PC-3 (cell line): ENCODE measurements at regions not wholly inside any gene's neighbourhood (a gene's known extent, or its start where the extent isn't known, plus 50 kb on each side); places are given as distances from the start of the nearest gene placed in this dataset.

Source experiments
- EZH2 ChIP-seq: fragments of 300-600 bp; sonication (generic); IDR thresholded peaks from one replicate; pipeline ENCODE4 v1.6.1; 2017; ENCODE audit warnings: antibody characterized with exemption, mild to moderate bottlenecking, low read length; ENCODE audit not compliant: unreplicated experiment
- EZH2phosphoT487 ChIP-seq: fragments of 300-600 bp; sonication (generic); IDR thresholded peaks from 2 replicates; pipeline ENCODE4 v1.6.1; 2018; ENCODE audit warnings: mild to moderate bottlenecking, antibody characterized with exemption, low read length, borderline replicate concordance
- TF ChIP-seq, protein P1 (sequence below): fragments of 300-600 bp; sonication (generic); conservative IDR thresholded peaks from 2 replicates; pipeline ENCODE4 v1.5.1; 2017; ENCODE audit warnings: antibody characterized with exemption, low read depth, mild to moderate bottlenecking, low read length

DNA sequence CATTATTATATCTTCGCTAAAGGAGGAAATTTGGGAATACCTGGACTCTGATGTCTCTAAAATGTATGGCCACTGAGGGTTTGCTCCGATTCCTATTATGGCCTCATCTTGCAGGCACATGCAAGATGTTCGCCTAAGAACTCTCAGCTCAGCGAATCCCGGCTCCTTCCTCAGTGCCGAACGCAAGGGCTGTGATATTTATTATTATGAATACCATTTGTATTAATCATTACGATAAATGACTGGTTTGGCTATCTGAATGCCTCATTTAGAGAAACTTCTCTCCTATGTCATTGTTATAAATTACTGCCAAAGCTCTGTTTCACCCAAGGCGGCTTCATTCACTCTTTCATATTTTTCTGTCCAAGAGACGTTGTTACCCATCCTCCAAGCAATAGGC lies 369.7 kb upstream of the TSHZ3 start:
- TF ChIP-seq, protein P1, sequence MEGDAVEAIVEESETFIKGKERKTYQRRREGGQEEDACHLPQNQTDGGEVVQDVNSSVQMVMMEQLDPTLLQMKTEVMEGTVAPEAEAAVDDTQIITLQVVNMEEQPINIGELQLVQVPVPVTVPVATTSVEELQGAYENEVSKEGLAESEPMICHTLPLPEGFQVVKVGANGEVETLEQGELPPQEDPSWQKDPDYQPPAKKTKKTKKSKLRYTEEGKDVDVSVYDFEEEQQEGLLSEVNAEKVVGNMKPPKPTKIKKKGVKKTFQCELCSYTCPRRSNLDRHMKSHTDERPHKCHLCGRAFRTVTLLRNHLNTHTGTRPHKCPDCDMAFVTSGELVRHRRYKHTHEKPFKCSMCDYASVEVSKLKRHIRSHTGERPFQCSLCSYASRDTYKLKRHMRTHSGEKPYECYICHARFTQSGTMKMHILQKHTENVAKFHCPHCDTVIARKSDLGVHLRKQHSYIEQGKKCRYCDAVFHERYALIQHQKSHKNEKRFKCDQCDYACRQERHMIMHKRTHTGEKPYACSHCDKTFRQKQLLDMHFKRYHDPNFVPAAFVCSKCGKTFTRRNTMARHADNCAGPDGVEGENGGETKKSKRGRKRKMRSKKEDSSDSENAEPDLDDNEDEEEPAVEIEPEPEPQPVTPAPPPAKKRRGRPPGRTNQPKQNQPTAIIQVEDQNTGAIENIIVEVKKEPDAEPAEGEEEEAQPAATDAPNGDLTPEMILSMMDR = no peak
- no peak for TF ChIP-seq EZH2
- TF ChIP-seq EZH2phosphoT487 = no peak
